ENCODE measurements at regions not wholly inside any gene's neighbourhood (a gene's known extent, or its start where the extent isn't known, plus 50 kb on each side); places are given as distances from the start of the nearest gene placed in this dataset.
A peak's percentile ranks its signal among the peaks of the same experiment; 100 is the strongest.

DNA sequence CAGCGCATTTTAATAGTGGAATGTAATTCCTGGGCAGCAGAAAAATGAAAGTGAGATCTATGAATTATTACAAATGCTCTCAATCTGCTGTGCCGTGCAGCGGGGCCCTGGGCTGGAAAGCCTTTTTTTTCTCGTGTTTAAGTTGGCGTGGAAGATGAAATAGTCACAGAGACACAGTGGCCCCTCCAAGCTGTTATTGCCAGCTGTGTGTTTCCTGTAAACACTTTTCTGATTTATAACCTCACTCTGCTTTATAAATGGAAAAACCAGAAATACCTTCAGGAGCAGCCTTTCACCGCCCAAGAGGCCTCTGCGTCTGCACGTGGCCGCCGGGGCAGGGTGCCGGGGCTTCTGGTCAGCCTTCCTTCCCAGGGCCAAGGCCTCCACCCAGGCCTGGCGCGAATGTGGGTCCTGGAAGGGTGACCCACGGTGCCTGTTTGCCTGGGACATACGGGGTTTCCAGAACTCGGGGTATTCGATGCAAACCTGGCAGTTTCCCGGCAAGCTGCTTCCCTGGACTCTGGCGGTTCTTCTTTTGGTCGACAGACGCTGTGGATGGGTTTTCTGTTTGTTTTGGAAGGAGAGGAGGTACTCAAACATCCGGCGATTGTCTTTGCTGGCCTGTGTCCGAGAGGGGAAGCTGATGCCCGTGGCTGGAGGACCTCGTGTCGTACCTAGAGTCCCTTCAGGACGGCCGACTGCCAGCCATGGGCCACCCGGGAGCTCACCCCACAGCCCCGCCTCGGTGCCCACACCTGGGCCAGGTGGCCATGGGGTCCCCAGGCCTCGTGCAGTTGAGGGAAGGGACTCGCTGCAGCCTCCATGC lies 256.7 kb downstream of the PARP8 start:
- ATAC-seq (ENCODE audit: low FRiP score) (peak; percentile 23), DNase-seq (ENCODE audit: low spot score) (no peak)
- TF ChIP-seq, protein P1, sequence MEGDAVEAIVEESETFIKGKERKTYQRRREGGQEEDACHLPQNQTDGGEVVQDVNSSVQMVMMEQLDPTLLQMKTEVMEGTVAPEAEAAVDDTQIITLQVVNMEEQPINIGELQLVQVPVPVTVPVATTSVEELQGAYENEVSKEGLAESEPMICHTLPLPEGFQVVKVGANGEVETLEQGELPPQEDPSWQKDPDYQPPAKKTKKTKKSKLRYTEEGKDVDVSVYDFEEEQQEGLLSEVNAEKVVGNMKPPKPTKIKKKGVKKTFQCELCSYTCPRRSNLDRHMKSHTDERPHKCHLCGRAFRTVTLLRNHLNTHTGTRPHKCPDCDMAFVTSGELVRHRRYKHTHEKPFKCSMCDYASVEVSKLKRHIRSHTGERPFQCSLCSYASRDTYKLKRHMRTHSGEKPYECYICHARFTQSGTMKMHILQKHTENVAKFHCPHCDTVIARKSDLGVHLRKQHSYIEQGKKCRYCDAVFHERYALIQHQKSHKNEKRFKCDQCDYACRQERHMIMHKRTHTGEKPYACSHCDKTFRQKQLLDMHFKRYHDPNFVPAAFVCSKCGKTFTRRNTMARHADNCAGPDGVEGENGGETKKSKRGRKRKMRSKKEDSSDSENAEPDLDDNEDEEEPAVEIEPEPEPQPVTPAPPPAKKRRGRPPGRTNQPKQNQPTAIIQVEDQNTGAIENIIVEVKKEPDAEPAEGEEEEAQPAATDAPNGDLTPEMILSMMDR (IDR thresholded peaks at IDR 0.05): no peak

DNA sequence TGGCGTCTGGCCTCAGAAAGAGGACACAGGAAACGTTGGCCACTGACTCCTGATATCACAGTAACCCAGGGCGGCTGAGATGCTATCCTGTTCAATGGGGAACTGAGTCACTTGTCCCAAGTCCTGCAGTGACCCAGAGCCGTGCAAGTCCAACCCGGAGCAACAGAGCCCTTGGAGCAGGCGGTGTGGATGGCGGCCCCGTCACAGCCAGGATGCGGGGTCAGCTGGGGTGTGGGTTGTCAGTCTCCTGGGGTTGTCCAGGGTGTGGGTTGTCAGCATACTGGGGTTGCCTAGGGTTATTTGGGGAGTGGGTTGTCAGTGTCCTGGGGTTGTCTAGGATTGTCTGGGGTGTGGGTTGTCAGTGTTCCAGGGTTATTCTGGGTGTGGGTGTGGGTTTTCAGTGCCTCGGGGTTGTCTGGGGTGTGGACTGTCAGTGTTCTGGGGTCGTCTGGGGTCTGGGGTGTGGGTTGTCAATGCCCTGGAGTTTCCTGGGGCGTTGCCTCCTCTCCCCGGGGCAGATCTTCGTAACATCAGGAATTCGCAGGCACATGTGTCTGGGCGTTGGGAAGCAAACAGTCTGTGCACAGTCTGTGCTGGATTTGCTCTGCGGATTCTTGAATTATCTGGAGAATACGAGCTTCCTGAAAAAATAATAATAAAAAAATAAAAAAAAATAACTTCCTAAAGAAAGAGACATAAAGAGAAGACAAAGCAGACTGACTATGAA lies 257.5 kb downstream of the PARP8 start:
- no peak for ATAC-seq (ENCODE audit: low FRiP score)
- TF ChIP-seq, protein P1 (IDR thresholded peaks at IDR 0.05): no peak
- DNase-seq (ENCODE audit: low spot score): no peak

DNA sequence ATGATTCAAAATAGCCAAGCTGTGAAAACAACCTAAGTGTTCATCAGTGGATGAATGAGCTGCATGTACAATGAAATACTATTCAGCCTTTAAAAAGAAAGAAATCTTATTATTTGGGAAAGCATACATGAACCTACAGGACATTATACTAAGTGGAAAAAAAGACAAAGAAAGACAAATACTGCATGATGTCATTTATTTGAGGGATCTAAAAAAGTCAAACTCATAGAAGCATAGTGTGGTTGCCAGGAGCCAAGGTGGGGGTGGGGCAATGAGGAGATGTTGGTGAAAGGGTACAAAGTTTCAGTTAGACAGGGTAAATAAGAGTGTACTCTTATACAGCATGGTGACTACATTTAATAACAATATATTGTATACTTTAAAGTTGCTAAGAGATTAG lies 261.5 kb downstream of the PARP8 start:
- DNase-seq (ENCODE audit: low spot score) (no peak), ATAC-seq (ENCODE audit: low FRiP score) (no peak)
- TF ChIP-seq, protein P1 (IDR thresholded peaks at IDR 0.05): no peak

DNA sequence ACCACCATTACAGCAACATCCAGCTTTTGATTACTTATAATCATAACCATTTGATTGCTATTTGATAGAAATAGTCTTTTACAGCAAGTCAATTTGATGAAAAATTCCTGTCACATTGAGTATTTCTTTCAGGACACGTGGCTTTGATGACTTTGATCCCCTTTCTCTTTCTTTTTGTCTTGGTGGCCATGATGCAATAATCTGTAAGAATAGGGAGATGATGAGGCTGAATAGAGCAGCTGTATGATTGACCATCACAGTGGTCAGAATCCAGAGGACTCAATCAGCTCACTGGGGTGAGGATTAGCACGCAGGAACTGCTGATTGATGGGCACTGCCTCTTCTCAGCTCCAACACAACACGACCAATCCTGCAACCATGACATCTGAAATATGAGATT lies 262.7 kb downstream of the PARP8 start:
- ATAC-seq (ENCODE audit: low FRiP score) (no peak), DNase-seq (ENCODE audit: low spot score) (no peak)
- TF ChIP-seq, protein P1 (IDR thresholded peaks at IDR 0.05): no peak

DNA sequence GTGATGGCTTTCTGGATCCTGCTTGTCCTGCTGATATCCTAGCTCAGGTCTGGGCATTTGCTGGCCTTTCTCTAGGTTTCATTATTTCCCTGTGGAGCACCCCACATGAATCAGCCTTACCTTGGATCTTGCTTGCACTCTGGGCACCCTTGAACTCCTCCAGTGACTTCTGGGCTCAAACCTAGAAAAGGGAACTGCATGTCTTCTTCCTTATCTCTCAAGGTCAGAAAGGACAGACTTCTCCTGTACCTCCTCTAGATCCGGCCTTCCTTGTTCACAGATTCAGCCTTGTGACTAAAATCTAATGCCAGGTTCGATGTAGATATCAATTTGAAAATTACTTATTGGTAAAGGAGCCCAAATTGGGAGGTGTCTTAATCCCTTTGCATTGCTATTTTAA lies 267.9 kb downstream of the PARP8 start:
- DNase-seq (ENCODE audit: low spot score): no peak
- no peak for ATAC-seq (ENCODE audit: low FRiP score)
- TF ChIP-seq, protein P1 (IDR thresholded peaks at IDR 0.05): no peak

DNA sequence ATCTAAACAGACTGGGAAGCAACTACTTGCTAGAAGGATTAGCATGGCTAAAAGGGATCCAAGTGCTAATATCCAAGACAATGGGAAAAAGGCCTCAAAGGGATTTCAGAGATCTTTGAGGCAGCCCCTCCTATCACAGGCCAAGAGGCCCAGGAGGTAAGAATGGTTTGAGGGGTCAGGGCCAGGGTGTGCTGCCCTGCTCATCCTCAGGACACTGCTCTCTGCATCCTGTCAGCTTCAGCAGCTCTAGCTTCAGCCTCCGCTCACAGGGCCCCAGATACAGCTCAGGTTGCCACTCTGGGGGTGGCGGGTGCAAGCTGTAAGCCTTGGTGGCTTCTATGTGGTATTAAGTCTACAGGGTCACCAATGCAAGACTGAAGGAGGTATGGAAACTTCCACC lies 278.7 kb downstream of the PARP8 start:
- DNase-seq (ENCODE audit: low spot score): no peak
- no peak for ATAC-seq (ENCODE audit: low FRiP score)
- TF ChIP-seq, protein P1 (IDR thresholded peaks at IDR 0.05): no peak
